ENCODE measurements at regions not wholly inside any gene's neighbourhood (a gene's known extent, or its start where the extent isn't known, plus 50 kb on each side); places are given as distances from the start of the nearest gene placed in this dataset.

DNA sequence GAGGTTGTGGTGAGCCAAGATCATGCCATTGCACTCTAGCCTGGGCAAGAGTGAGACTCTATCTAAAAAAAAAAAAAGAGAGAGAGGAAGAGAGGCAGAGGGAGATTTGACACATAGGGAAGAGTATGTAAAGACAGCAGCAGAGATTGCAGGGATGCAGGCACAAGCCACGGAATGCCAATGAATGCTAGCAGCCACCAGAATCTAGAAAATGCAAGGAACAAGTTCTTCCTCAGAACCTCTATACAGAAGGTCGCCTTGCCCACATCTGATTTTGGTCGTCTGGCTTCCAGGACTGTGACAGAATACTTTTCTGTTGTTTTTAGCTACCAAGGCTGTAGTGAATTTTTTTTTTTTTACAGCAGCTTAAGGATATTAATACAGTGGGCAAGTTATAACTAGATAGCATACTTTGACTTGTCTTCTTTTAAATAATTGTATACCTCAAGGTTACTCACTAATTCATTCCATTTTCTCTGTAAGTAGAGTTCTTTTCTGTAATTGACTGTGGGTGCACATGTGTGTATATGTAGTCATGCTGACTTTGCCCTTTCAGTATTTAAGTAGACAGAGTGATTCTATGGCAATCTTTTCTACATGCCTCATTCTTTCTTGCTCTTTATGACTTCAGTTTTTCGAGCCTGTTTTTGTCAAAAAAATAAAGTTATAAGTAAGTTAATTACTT, 402.2 kb downstream of the GJA1 start:
- CTCF ChIA-PET: no interaction called here
- RAD21 ChIA-PET (ENCODE audit: unreplicated experiment): no interaction called here
- 0% methylated on average over 4 of the region's 4 CpGs for WGBS (ENCODE audit: insufficient coverage, insufficient replicate concordance, low lambda C conversion rate, missing lambda C conversion rate)
- FAIRE-seq: no peak
- no peaks in the 10 kb centered on the region for H3K4me1 ChIP-seq (ENCODE audit: control insufficient read depth, insufficient read depth, low read length)
- DNase-seq (ENCODE audit: low read depth, low spot score): no peak
- no peak overlapping the region for H3K27ac ChIP-seq (ENCODE audit: control insufficient read depth, insufficient read depth)
- no peaks in the 10 kb centered on the region for H3K27me3 ChIP-seq (replicated peaks in 1 of 2; ENCODE audit: control insufficient read depth in 2 of 2, insufficient read depth in 2 of 2, low read length in 1 of 2)
- in situ Hi-C loops (cut with MboI) (no loop called here), intact Hi-C loops (cut with micrococcal nuclease; ENCODE audit: unreplicated experiment) (no loop called here)
- H3K9me3 ChIP-seq (replicated peaks; ENCODE audit: control insufficient read depth, insufficient read depth, low read length): no peaks in the 10 kb centered on the region
- H3K4me3 ChIP-seq: no peak overlapping the region
- H3K36me3 ChIP-seq (ENCODE audit: control insufficient read depth in 2 of 2, insufficient read depth in 2 of 2, low read length in 1 of 2): no peaks in the 10 kb centered on the region
- BruUV-seq (replicated peaks): no TSS peak
- H2AFZ ChIP-seq (ENCODE audit: control insufficient read depth, low read depth, low read length): no peak overlapping the region
- H3K4me2 ChIP-seq (ENCODE audit: control insufficient read depth, insufficient read depth): no peak overlapping the region
- no peaks in the 10 kb centered on the region for H4K20me1 ChIP-seq (ENCODE audit: control insufficient read depth, insufficient read depth)
- POLR2A ChIA-PET: no interaction called here
- no peak overlapping the region for H3K9ac ChIP-seq (ENCODE audit: control insufficient read depth, insufficient read depth, low read length)
- no peaks in the 10 kb centered on the region for H3K79me2 ChIP-seq (ENCODE audit: control insufficient read depth, insufficient read depth, low read length)
- ATAC-seq: no peak
- SMC1A ChIA-PET (ENCODE audit: uncharacterized antibody, unreplicated experiment): no interaction called here
- TF ChIP-seq POLR2A (IDR thresholded peaks at IDR 0.05; ENCODE audit: low read depth, low read length): no peak
- no peak for TF ChIP-seq ASH2L (IDR thresholded peaks at IDR 0.05; ENCODE audit: borderline replicate concordance, low read depth)
- TF ChIP-seq, protein P1, sequence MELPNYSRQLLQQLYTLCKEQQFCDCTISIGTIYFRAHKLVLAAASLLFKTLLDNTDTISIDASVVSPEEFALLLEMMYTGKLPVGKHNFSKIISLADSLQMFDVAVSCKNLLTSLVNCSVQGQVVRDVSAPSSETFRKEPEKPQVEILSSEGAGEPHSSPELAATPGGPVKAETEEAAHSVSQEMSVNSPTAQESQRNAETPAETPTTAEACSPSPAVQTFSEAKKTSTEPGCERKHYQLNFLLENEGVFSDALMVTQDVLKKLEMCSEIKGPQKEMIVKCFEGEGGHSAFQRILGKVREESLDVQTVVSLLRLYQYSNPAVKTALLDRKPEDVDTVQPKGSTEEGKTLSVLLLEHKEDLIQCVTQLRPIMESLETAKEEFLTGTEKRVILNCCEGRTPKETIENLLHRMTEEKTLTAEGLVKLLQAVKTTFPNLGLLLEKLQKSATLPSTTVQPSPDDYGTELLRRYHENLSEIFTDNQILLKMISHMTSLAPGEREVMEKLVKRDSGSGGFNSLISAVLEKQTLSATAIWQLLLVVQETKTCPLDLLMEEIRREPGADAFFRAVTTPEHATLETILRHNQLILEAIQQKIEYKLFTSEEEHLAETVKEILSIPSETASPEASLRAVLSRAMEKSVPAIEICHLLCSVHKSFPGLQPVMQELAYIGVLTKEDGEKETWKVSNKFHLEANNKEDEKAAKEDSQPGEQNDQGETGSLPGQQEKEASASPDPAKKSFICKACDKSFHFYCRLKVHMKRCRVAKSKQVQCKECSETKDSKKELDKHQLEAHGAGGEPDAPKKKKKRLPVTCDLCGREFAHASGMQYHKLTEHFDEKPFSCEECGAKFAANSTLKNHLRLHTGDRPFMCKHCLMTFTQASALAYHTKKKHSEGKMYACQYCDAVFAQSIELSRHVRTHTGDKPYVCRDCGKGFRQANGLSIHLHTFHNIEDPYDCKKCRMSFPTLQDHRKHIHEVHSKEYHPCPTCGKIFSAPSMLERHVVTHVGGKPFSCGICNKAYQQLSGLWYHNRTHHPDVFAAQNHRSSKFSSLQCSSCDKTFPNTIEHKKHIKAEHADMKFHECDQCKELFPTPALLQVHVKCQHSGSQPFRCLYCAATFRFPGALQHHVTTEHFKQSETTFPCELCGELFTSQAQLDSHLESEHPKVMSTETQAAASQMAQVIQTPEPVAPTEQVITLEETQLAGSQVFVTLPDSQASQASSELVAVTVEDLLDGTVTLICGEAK (IDR thresholded peaks at IDR 0.05; ENCODE audit: borderline replicate concordance): no peak
- no peak for TF ChIP-seq DPF2 (IDR thresholded peaks at IDR 0.05)
- TF ChIP-seq CBFB (IDR thresholded peaks at IDR 0.05; ENCODE audit: low read depth): no peak
- no peak for TF ChIP-seq FOXK2 (IDR thresholded peaks at IDR 0.05)
- no peak for TF ChIP-seq HDAC6 (IDR thresholded peaks at IDR 0.05; ENCODE audit: unreplicated experiment)
- no peak for TF ChIP-seq RELA (IDR thresholded peaks at IDR 0.05; ENCODE audit: borderline replicate concordance, partially characterized antibody)
- TF ChIP-seq, protein P2, sequence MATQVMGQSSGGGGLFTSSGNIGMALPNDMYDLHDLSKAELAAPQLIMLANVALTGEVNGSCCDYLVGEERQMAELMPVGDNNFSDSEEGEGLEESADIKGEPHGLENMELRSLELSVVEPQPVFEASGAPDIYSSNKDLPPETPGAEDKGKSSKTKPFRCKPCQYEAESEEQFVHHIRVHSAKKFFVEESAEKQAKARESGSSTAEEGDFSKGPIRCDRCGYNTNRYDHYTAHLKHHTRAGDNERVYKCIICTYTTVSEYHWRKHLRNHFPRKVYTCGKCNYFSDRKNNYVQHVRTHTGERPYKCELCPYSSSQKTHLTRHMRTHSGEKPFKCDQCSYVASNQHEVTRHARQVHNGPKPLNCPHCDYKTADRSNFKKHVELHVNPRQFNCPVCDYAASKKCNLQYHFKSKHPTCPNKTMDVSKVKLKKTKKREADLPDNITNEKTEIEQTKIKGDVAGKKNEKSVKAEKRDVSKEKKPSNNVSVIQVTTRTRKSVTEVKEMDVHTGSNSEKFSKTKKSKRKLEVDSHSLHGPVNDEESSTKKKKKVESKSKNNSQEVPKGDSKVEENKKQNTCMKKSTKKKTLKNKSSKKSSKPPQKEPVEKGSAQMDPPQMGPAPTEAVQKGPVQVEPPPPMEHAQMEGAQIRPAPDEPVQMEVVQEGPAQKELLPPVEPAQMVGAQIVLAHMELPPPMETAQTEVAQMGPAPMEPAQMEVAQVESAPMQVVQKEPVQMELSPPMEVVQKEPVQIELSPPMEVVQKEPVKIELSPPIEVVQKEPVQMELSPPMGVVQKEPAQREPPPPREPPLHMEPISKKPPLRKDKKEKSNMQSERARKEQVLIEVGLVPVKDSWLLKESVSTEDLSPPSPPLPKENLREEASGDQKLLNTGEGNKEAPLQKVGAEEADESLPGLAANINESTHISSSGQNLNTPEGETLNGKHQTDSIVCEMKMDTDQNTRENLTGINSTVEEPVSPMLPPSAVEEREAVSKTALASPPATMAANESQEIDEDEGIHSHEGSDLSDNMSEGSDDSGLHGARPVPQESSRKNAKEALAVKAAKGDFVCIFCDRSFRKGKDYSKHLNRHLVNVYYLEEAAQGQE (IDR thresholded peaks at IDR 0.05; ENCODE audit: low read depth, low read length): no peak
- no peak for TF ChIP-seq BRCA1 (IDR thresholded peaks at IDR 0.05; ENCODE audit: low read depth, low read length)
- TF ChIP-seq SREBF1 (IDR thresholded peaks at IDR 0.05; ENCODE audit: low read length): no peak
- TF ChIP-seq, protein P3, sequence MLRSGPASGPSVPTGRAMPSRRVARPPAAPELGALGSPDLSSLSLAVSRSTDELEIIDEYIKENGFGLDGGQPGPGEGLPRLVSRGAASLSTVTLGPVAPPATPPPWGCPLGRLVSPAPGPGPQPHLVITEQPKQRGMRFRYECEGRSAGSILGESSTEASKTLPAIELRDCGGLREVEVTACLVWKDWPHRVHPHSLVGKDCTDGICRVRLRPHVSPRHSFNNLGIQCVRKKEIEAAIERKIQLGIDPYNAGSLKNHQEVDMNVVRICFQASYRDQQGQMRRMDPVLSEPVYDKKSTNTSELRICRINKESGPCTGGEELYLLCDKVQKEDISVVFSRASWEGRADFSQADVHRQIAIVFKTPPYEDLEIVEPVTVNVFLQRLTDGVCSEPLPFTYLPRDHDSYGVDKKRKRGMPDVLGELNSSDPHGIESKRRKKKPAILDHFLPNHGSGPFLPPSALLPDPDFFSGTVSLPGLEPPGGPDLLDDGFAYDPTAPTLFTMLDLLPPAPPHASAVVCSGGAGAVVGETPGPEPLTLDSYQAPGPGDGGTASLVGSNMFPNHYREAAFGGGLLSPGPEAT (IDR thresholded peaks at IDR 0.05; ENCODE audit: low read depth): no peak
- no peak for TF ChIP-seq ZBTB11 (CRISPR knock-in tag; IDR thresholded peaks at IDR 0.05)

All from GM12878 (cell line).